GM23338 (cell line): ENCODE measurements at regions not wholly inside any gene's neighbourhood (a gene's known extent, or its start where the extent isn't known, plus 50 kb on each side); places are given as distances from the start of the nearest gene placed in this dataset.

Experiments
- ATAC-seq: fragments of 200-7000 bp; cut with Tn5 transposase; 3 replicates; pipeline ENCODE4 v1.9.1; 2020
- DNase-seq: peaks from one replicate; pipeline ENCODE4 v3.0.0-alpha.2; 2015; ENCODE audit warnings: low spot score
- H2AFZ ChIP-seq: fragments of 200-600 bp; sonication (generic); 2 replicates; pipeline ENCODE4 v1.8.0; 2016; ENCODE audit warnings: antibody characterized with exemption, mild to moderate bottlenecking, moderate library complexity
- H3F3A ChIP-seq: fragments of 200-600 bp; sonication (generic); replicated peaks from 2 replicates; pipeline ENCODE4 v1.8.0; 2017; ENCODE audit warnings: antibody characterized with exemption, mixed run types, low read depth
- H3K27ac ChIP-seq: fragments of 200-600 bp; sonication (generic); 2 replicates; pipeline ENCODE4 v1.6.1; 2016; ENCODE audit warnings: low read depth
- H3K27me3 ChIP-seq: fragments of 200-600 bp; sonication (generic); 2 replicates; pipeline ENCODE4 v1.8.0; 2016; ENCODE audit warnings: mild to moderate bottlenecking, mixed run types, moderate library complexity; ENCODE audit not compliant: insufficient read depth
- H3K36me3 ChIP-seq: fragments of 200-600 bp; sonication (generic); 2 replicates; pipeline ENCODE4 v1.8.0; 2016; ENCODE audit warnings: mild to moderate bottlenecking; ENCODE audit not compliant: insufficient read depth
- H3K4me1 ChIP-seq: fragments of 200-600 bp; sonication (generic); 2 replicates; pipeline ENCODE4 v1.8.0; 2016; ENCODE audit warnings: mild to moderate bottlenecking, moderate library complexity; ENCODE audit not compliant: insufficient read depth
- H3K4me2 ChIP-seq: fragments of 200-600 bp; sonication (generic); 2 replicates; pipeline ENCODE4 v1.7.1; 2017; ENCODE audit warnings: mixed run types
- H3K4me3 ChIP-seq: fragments of 200-600 bp; sonication (generic); 2 replicates; pipeline ENCODE4 v1.6.1; 2016; ENCODE audit warnings: mixed run types
- H3K79me2 ChIP-seq: fragments of 200-600 bp; sonication (generic); replicated peaks from 2 replicates; pipeline ENCODE4 v1.8.0; 2017; ENCODE audit warnings: mild to moderate bottlenecking; ENCODE audit not compliant: insufficient read depth
- H3K9me2 ChIP-seq: fragments of 200-600 bp; sonication (generic); 2 replicates; pipeline ENCODE4 v1.8.0; 2017; ENCODE audit not compliant: insufficient read depth
- H4K20me1 ChIP-seq: fragments of 200-600 bp; sonication (generic); replicated peaks from 2 replicates; pipeline ENCODE4 v1.8.0; 2017; ENCODE audit warnings: mild to moderate bottlenecking; ENCODE audit not compliant: insufficient read depth
- H3K27ac Mint-ChIP-seq: 2 replicates; pipeline ENCODE4 v1.8.0; 2020; ENCODE audit warnings: inconsistent platforms, mild to moderate bottlenecking, moderate library complexity, mixed read lengths
- H3K27me3 Mint-ChIP-seq: 3 replicates; pipeline ENCODE4 v1.8.0; 2022; ENCODE audit warnings: low read depth, mild to moderate bottlenecking, moderate library complexity, mixed read lengths, inconsistent platforms; ENCODE audit not compliant: insufficient read depth, poor library complexity
- H3K36me3 Mint-ChIP-seq: 3 replicates; pipeline ENCODE4 v1.8.0; 2021; ENCODE audit warnings: low read depth, mild to moderate bottlenecking, inconsistent platforms, moderate library complexity, mixed read lengths
- H3K4me1 Mint-ChIP-seq: 3 replicates; pipeline ENCODE4 v1.8.0; 2020; ENCODE audit warnings: mild to moderate bottlenecking, inconsistent platforms, mixed read lengths
- H3K4me3 Mint-ChIP-seq: 3 replicates; pipeline ENCODE4 v1.8.0; 2021; ENCODE audit warnings: moderate library complexity, mild to moderate bottlenecking, inconsistent platforms, mixed read lengths
- H3K9me3 Mint-ChIP-seq: 3 replicates; pipeline ENCODE4 v1.8.0; 2020; ENCODE audit warnings: moderate library complexity, mild to moderate bottlenecking, inconsistent platforms, mixed read lengths
- EZH2 ChIP-seq: fragments of 200-600 bp; sonication (generic); IDR thresholded peaks from one replicate; pipeline ENCODE4 v1.8.0; 2017; ENCODE audit warnings: antibody characterized with exemption, mild to moderate bottlenecking, low read depth; ENCODE audit not compliant: unreplicated experiment
- JUNB ChIP-seq: IDR thresholded peaks from one replicate; pipeline ENCODE4 v1.6.1; 2016; ENCODE audit warnings: antibody characterized with exemption; ENCODE audit not compliant: unreplicated experiment
- NANOG ChIP-seq: IDR thresholded peaks from 2 replicates; pipeline ENCODE4 v1.6.1; 2016; ENCODE audit warnings: antibody characterized with exemption, borderline replicate concordance
- POLR2AphosphoS5 ChIP-seq: IDR thresholded peaks from 2 replicates; pipeline ENCODE4 v1.6.1; 2016; ENCODE audit warnings: antibody characterized with exemption, low read depth
- STAT1 ChIP-seq: IDR thresholded peaks from one replicate; pipeline ENCODE4 v1.6.1; 2016; ENCODE audit warnings: antibody characterized with exemption; ENCODE audit not compliant: unreplicated experiment
- ZNF114 ChIP-seq: fragments of 250-450 bp; sonication (Bioruptor Pico); IDR thresholded peaks from 2 replicates; pipeline ENCODE4 v1.5.0; 2020; ENCODE audit warnings: mild to moderate bottlenecking, moderate library complexity
- ZNF331 ChIP-seq: fragments of 250-450 bp; sonication (Bioruptor Pico); IDR thresholded peaks from 2 replicates; pipeline ENCODE4 v1.5.0; 2020; ENCODE audit warnings: low read depth, mild to moderate bottlenecking, moderate library complexity
- TF ChIP-seq, protein P1 (sequence below): fragments of 250-450 bp; sonication (Bioruptor Pico); IDR thresholded peaks from 2 replicates; pipeline ENCODE4 v1.5.0; 2020; ENCODE audit warnings: mild to moderate bottlenecking, moderate library complexity
- TF ChIP-seq, protein P2 (sequence below), 2 experiments: fragments of 200-600 bp in 1 of 2; sonication (generic) in 1 of 2; conservative IDR thresholded peaks; 2 replicates each; pipeline versions ENCODE4 v1.5.1 to v1.6.1; 2016 to 2017; ENCODE audit warnings: antibody characterized with exemption in 2 of 2, low read depth in 2 of 2, mild to moderate bottlenecking in 2 of 2, moderate library complexity in 1 of 2
- TF ChIP-seq, protein P3 (sequence below): IDR thresholded peaks from 2 replicates; pipeline ENCODE4 v1.6.1; 2016; ENCODE audit warnings: antibody characterized with exemption
- TF ChIP-seq, protein P4 (sequence below): IDR thresholded peaks from one replicate; pipeline ENCODE4 v1.6.1; 2018; ENCODE audit warnings: antibody characterized with exemption; ENCODE audit not compliant: unreplicated experiment

DNA sequence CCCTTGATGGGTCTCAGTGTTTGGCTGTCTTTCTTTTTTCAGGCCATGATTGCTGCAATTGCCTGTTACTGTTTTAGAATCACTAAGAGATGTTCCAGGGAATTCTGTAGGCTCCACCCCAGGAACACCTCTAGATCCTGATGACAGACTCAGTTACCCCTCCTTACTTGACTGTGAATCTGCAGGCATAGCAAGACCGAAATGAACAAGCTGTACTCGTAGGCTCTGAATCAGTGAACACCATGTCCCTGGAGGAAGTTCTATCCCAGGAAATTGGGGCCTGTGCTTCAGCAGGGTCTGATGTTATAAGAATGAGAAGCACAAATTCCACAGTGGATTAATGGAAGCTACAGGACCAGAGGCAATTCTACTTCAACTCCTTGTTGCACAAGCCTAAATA is 148.6 kb downstream of the COPS8 start (continued):
- TF ChIP-seq, protein P1, sequence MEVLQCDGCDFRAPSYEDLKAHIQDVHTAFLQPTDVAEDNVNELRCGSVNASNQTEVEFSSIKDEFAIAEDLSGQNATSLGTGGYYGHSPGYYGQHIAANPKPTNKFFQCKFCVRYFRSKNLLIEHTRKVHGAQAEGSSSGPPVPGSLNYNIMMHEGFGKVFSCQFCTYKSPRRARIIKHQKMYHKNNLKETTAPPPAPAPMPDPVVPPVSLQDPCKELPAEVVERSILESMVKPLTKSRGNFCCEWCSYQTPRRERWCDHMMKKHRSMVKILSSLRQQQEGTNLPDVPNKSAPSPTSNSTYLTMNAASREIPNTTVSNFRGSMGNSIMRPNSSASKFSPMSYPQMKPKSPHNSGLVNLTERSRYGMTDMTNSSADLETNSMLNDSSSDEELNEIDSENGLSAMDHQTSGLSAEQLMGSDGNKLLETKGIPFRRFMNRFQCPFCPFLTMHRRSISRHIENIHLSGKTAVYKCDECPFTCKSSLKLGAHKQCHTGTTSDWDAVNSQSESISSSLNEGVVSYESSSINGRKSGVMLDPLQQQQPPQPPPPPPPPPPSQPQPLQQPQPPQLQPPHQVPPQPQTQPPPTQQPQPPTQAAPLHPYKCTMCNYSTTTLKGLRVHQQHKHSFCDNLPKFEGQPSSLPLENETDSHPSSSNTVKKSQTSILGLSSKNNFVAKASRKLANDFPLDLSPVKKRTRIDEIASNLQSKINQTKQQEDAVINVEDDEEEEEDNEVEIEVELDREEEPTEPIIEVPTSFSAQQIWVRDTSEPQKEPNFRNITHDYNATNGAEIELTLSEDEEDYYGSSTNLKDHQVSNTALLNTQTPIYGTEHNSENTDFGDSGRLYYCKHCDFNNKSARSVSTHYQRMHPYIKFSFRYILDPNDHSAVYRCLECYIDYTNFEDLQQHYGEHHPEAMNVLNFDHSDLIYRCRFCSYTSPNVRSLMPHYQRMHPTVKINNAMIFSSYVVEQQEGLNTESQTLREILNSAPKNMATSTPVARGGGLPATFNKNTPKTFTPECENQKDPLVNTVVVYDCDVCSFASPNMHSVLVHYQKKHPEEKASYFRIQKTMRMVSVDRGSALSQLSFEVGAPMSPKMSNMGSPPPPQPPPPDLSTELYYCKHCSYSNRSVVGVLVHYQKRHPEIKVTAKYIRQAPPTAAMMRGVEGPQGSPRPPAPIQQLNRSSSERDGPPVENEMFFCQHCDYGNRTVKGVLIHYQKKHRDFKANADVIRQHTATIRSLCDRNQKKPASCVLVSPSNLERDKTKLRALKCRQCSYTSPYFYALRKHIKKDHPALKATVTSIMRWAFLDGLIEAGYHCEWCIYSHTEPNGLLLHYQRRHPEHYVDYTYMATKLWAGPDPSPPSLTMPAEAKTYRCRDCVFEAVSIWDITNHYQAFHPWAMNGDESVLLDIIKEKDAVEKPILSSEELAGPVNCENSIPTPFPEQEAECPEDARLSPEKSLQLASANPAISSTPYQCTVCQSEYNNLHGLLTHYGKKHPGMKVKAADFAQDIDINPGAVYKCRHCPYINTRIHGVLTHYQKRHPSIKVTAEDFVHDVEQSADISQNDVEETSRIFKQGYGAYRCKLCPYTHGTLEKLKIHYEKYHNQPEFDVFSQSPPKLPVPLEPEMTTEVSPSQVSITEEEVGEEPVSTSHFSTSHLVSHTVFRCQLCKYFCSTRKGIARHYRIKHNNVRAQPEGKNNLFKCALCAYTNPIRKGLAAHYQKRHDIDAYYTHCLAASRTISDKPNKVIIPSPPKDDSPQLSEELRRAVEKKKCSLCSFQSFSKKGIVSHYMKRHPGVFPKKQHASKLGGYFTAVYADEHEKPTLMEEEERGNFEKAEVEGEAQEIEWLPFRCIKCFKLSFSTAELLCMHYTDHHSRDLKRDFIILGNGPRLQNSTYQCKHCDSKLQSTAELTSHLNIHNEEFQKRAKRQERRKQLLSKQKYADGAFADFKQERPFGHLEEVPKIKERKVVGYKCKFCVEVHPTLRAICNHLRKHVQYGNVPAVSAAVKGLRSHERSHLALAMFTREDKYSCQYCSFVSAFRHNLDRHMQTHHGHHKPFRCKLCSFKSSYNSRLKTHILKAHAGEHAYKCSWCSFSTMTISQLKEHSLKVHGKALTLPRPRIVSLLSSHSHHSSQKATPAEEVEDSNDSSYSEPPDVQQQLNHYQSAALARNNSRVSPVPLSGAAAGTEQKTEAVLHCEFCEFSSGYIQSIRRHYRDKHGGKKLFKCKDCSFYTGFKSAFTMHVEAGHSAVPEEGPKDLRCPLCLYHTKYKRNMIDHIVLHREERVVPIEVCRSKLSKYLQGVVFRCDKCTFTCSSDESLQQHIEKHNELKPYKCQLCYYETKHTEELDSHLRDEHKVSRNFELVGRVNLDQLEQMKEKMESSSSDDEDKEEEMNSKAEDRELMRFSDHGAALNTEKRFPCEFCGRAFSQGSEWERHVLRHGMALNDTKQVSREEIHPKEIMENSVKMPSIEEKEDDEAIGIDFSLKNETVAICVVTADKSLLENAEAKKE (CRISPR knock-in tag), result no peak
- TF ChIP-seq, protein P2, sequence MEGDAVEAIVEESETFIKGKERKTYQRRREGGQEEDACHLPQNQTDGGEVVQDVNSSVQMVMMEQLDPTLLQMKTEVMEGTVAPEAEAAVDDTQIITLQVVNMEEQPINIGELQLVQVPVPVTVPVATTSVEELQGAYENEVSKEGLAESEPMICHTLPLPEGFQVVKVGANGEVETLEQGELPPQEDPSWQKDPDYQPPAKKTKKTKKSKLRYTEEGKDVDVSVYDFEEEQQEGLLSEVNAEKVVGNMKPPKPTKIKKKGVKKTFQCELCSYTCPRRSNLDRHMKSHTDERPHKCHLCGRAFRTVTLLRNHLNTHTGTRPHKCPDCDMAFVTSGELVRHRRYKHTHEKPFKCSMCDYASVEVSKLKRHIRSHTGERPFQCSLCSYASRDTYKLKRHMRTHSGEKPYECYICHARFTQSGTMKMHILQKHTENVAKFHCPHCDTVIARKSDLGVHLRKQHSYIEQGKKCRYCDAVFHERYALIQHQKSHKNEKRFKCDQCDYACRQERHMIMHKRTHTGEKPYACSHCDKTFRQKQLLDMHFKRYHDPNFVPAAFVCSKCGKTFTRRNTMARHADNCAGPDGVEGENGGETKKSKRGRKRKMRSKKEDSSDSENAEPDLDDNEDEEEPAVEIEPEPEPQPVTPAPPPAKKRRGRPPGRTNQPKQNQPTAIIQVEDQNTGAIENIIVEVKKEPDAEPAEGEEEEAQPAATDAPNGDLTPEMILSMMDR (conservative IDR thresholded peaks at IDR 0.05; ENCODE audit: low read depth in 2 of 2), result no peak
- TF ChIP-seq POLR2AphosphoS5 (no peak), NANOG (no peak)
- TF ChIP-seq, protein P3, sequence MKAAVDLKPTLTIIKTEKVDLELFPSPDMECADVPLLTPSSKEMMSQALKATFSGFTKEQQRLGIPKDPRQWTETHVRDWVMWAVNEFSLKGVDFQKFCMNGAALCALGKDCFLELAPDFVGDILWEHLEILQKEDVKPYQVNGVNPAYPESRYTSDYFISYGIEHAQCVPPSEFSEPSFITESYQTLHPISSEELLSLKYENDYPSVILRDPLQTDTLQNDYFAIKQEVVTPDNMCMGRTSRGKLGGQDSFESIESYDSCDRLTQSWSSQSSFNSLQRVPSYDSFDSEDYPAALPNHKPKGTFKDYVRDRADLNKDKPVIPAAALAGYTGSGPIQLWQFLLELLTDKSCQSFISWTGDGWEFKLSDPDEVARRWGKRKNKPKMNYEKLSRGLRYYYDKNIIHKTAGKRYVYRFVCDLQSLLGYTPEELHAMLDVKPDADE, result no peak

DNA sequence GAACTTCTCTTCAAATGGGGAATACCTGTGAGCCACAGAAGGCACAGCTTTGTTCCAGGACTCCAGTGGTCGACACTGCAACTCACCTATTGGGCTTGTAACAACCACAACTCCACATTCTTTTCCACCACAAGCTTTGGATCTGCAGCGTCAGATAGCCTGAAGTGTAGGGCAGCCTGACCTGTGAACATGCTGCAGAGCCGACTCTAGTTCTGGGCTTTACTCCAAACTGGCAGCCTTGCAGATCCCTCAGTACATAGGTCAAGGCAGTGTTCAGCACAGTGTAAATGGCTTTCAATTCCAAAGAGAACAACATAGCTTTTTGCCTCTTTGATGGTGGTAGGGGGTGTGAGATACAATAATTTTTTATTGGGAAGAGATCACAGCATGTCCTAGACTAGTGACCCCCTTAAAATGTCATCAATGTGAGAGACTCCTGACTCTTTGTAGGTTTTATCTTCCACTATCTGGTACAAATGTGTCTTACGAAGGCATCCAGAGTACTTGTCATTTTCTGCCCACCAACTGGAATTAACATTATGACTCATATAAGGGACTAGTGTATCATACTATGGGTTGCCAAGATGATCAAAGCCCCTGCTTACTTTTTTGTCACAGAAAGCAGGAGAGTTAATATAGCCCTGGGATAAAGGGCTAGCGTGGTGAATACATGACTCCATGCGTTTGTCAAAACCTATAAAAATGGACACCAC is 149.8 kb downstream of the COPS8 start:
- TF ChIP-seq, protein P4, sequence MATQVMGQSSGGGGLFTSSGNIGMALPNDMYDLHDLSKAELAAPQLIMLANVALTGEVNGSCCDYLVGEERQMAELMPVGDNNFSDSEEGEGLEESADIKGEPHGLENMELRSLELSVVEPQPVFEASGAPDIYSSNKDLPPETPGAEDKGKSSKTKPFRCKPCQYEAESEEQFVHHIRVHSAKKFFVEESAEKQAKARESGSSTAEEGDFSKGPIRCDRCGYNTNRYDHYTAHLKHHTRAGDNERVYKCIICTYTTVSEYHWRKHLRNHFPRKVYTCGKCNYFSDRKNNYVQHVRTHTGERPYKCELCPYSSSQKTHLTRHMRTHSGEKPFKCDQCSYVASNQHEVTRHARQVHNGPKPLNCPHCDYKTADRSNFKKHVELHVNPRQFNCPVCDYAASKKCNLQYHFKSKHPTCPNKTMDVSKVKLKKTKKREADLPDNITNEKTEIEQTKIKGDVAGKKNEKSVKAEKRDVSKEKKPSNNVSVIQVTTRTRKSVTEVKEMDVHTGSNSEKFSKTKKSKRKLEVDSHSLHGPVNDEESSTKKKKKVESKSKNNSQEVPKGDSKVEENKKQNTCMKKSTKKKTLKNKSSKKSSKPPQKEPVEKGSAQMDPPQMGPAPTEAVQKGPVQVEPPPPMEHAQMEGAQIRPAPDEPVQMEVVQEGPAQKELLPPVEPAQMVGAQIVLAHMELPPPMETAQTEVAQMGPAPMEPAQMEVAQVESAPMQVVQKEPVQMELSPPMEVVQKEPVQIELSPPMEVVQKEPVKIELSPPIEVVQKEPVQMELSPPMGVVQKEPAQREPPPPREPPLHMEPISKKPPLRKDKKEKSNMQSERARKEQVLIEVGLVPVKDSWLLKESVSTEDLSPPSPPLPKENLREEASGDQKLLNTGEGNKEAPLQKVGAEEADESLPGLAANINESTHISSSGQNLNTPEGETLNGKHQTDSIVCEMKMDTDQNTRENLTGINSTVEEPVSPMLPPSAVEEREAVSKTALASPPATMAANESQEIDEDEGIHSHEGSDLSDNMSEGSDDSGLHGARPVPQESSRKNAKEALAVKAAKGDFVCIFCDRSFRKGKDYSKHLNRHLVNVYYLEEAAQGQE, result no peak
- no peak for TF ChIP-seq EZH2
- no peak for TF ChIP-seq ZNF114 (CRISPR knock-in tag)
- TF ChIP-seq, protein P3, result no peak
- TF ChIP-seq NANOG, result no peak
- no peak for TF ChIP-seq ZNF331 (CRISPR knock-in tag)
- no peak for TF ChIP-seq JUNB
- no peak for TF ChIP-seq STAT1
- Histone ChIP-seq H2AFZ (no peak overlapping the region), H3K79me2 (no peaks in the 10 kb centered on the region), H3K4me2 (no peak overlapping the region), H3F3A (no peaks in the 10 kb centered on the region), H3K36me3 (no peaks in the 10 kb centered on the region), H3K27me3 (no peaks in the 10 kb centered on the region), H3K27ac (no peak overlapping the region), H3K4me1 (no peaks in the 10 kb centered on the region), H3K9me2 (peaks cover 13% of the 10 kb centered on the region), H3K4me3 (no peak overlapping the region), H4K20me1 (no peaks in the 10 kb centered on the region)
- Mint-ChIP-seq H3K4me3 (no peak overlapping the region), H3K27me3 (peaks cover 5% of the 10 kb centered on the region), H3K36me3 (peaks cover under 1% of the 10 kb centered on the region), H3K4me1 (no peaks in the 10 kb centered on the region), H3K27ac (no peak overlapping the region), H3K9me3 (peaks cover 13% of the 10 kb centered on the region)
- ATAC-seq (no peak), DNase-seq (no peak)
